Adrenal gland (tissue), 5 donors: ENCODE measurements at regions not wholly inside any gene's neighbourhood (a gene's known extent, or its start where the extent isn't known, plus 50 kb on each side); places are given as distances from the start of the nearest gene placed in this dataset.

Experiments used
- CTCF ChIP-seq, 6 experiments: fragments of 450-650 bp in 4 of 6; fragments of 200-600 bp in 2 of 6; sonication (generic) in 1 of 6; IDR thresholded peaks; 1 replicate in 5 of 6; 2 replicates in 1 of 6; pipeline versions ENCODE4 v1.5.1 to v1.8.0; 2016 to 2021; ENCODE audit warnings: antibody characterized with exemption in 6 of 6, mild to moderate bottlenecking in 2 of 6, moderate library complexity in 1 of 6
- POLR2A ChIP-seq, 2 donors: fragments of 450-650 bp; IDR thresholded peaks; one replicate each; pipeline ENCODE4 v1.6.1; 2017; ENCODE audit warnings: antibody characterized with exemption in 2 of 2, mild to moderate bottlenecking in 2 of 2, moderate library complexity in 1 of 2
- donor health status: DM: no; HTN: no; CAD: no.

GRCh38 chr5:51013036-51013435 lies 346.6 kb downstream of the PARP8 start:
- TF ChIP-seq POLR2A (IDR thresholded peaks at IDR 0.05) = no peak
- no peak for TF ChIP-seq CTCF (IDR thresholded peaks at IDR 0.05)
